Erythroblast (primary cell): ENCODE measurements at regions not wholly inside any gene's neighbourhood (a gene's known extent, or its start where the extent isn't known, plus 50 kb on each side); places are given as distances from the start of the nearest gene placed in this dataset.
"Not testable (repeated sequence)": the region's sequence is repeated elsewhere in the genome, so short reads cannot be mapped to it uniquely, and the experiment has no call there.

ENCODE experiments used
- GATA1 ChIP-seq: IDR thresholded peaks from 2 replicates; pipeline ENCODE4 v1.6.1; 2011; ENCODE audit warnings: low read depth, mild to moderate bottlenecking, control low read depth, low read length, moderate library complexity
- POLR2A ChIP-seq: IDR thresholded peaks from 2 replicates; pipeline ENCODE4 v1.6.1; 2011; ENCODE audit warnings: mild to moderate bottlenecking, low read length

- not testable (repeated sequence) for TF ChIP-seq POLR2A, GATA1
Observed at GRCh38 chr2:235228422-235228821, 265.4 kb upstream of the AGAP1 start.
